ENCODE measurements at regions not wholly inside any gene's neighbourhood (a gene's known extent, or its start where the extent isn't known, plus 50 kb on each side); places are given as distances from the start of the nearest gene placed in this dataset.

- Histone ChIP-seq H3K4me1 (ENCODE audit: control insufficient read depth in 1 of 2, insufficient read depth in 2 of 2, low read length in 2 of 2) (peaks cover 23 to 31% of the 10 kb centered on the region in 2 donors), H3K9ac (ENCODE audit: insufficient read depth, low read length, poor library complexity, severe bottlenecking) (no peak overlapping the region), H3K4me2 (replicated peaks; ENCODE audit: extremely low read depth, low read length, poor library complexity, severe bottlenecking) (no peak overlapping the region), H3K9me3 (replicated peaks in 1 of 2; ENCODE audit: control insufficient read depth in 1 of 2, insufficient read depth in 1 of 2, low read length in 2 of 2) (no peaks in the 10 kb centered on the region), H2AFZ (ENCODE audit: insufficient read depth, low read depth, low read length, poor library complexity, severe bottlenecking) (no peak overlapping the region), H3K27ac (ENCODE audit: low read depth in 1 of 2, low read length in 2 of 2) (no peak overlapping the region), H3K4me3 (replicated peaks in 1 of 3; ENCODE audit: low read depth in 2 of 3, low read length in 3 of 3) (no peak overlapping the region), H3K27me3 (ENCODE audit: control insufficient read depth in 2 of 2, insufficient read depth in 2 of 2, low read length in 2 of 2) (no peaks in the 10 kb centered on the region), H4K20me1 (ENCODE audit: insufficient read depth, low read length) (no peaks in the 10 kb centered on the region), H3K79me2 (ENCODE audit: insufficient read depth, low read length) (no peaks in the 10 kb centered on the region), H3K36me3 (replicated peaks in 1 of 2; ENCODE audit: control insufficient read depth in 1 of 2, insufficient read depth in 2 of 2, low read length in 2 of 2) (no peaks in the 10 kb centered on the region)
- Mint-ChIP-seq H3K36me3 (no peaks in the 10 kb centered on the region), H3K27ac (no peak overlapping the region), H3K9me3 (peaks cover 0 to 2% (median 0%) of the 10 kb centered on the region in 7 donors), H3K27me3 (ENCODE audit: low read depth in 3 of 3) (peaks cover 7 to 10% (median 8%) of the 10 kb centered on the region in 3 donors), H3K4me3 (no peak overlapping the region), H3K4me1 (peaks cover 34% of the 10 kb centered on the region)
- TF ChIP-seq CTCF (IDR thresholded peaks at IDR 0.05): no peak
- 90% methylated on average over 2 of the region's 10 CpGs for WGBS (ENCODE audit: insufficient coverage)
- no peak for DNase-seq
- intact Hi-C loops (cut with micrococcal nuclease): no loop called here
Measured at GRCh38 chr6:43886067-43886461, 116.1 kb downstream of the VEGFA start.

- H3K27me3 ChIP-seq (ENCODE audit: control insufficient read depth in 2 of 2, insufficient read depth in 2 of 2, low read length in 2 of 2): no peaks in the 10 kb centered on the region
- H3K9ac ChIP-seq (ENCODE audit: insufficient read depth, low read length, poor library complexity, severe bottlenecking): no peak overlapping the region
- H3K4me2 ChIP-seq (replicated peaks; ENCODE audit: extremely low read depth, low read length, poor library complexity, severe bottlenecking): no peak overlapping the region
- no peak for TF ChIP-seq CTCF (IDR thresholded peaks at IDR 0.05)
- peaks cover 32% of the 10 kb centered on the region for H3K4me1 Mint-ChIP-seq
- 100% methylated on average over 1 of the region's 6 CpGs for WGBS (ENCODE audit: insufficient coverage)
- H3K79me2 ChIP-seq (ENCODE audit: insufficient read depth, low read length): no peaks in the 10 kb centered on the region
- no peak overlapping the region for H3K4me3 Mint-ChIP-seq
- H3K27ac ChIP-seq (ENCODE audit: low read depth in 1 of 2, low read length in 2 of 2): peak overlapping the region in 1 of 2 donors; percentile 72
- H3K9me3 Mint-ChIP-seq: peaks cover 0 to 2% (median 0%) of the 10 kb centered on the region in 7 donors
- no peaks in the 10 kb centered on the region for H4K20me1 ChIP-seq (ENCODE audit: insufficient read depth, low read length)
- no peaks in the 10 kb centered on the region for H3K36me3 Mint-ChIP-seq
- peaks cover 3 to 8% (median 6%) of the 10 kb centered on the region in 3 donors for H3K27me3 Mint-ChIP-seq (ENCODE audit: low read depth in 3 of 3)
- no peaks in the 10 kb centered on the region for H3K36me3 ChIP-seq (replicated peaks in 1 of 2; ENCODE audit: control insufficient read depth in 1 of 2, insufficient read depth in 2 of 2, low read length in 2 of 2)
- no peak overlapping the region for H2AFZ ChIP-seq (ENCODE audit: insufficient read depth, low read depth, low read length, poor library complexity, severe bottlenecking)
- intact Hi-C loops (cut with micrococcal nuclease): no loop called here
- H3K4me1 ChIP-seq (ENCODE audit: control insufficient read depth in 1 of 2, insufficient read depth in 2 of 2, low read length in 2 of 2): peaks cover 23 to 31% of the 10 kb centered on the region in 2 donors
- H3K9me3 ChIP-seq (replicated peaks in 1 of 2; ENCODE audit: control insufficient read depth in 1 of 2, insufficient read depth in 1 of 2, low read length in 2 of 2): no peaks in the 10 kb centered on the region
- no peak for DNase-seq
- H3K27ac Mint-ChIP-seq: peak overlapping the region in 2 of 7 donors; percentile 55 to 88
- no peak overlapping the region for H3K4me3 ChIP-seq (replicated peaks in 1 of 3; ENCODE audit: low read depth in 2 of 3, low read length in 3 of 3)
Measured at GRCh38 chr6:43885399-43886066, 115.5 kb downstream of the VEGFA start.

Measured in CD14-positive monocyte (primary cell).